ENCODE measurements at regions not wholly inside any gene's neighbourhood (a gene's known extent, or its start where the extent isn't known, plus 50 kb on each side); places are given as distances from the start of the nearest gene placed in this dataset.

- TF ChIP-seq NR2C2 (CRISPR knock-in tag; IDR thresholded peaks at IDR 0.05) (no peak), HMGA2 (CRISPR knock-in tag; IDR thresholded peaks at IDR 0.05) (no peak), NFYB (CRISPR knock-in tag; conservative IDR thresholded peaks at IDR 0.05; ENCODE audit: low read depth) (no peak), CTCF (IDR thresholded peaks at IDR 0.05) (no peak), KAT7 (CRISPR knock-in tag; IDR thresholded peaks at IDR 0.05; ENCODE audit: borderline replicate concordance) (no peak)
These were observed 176.3 kb downstream of the TBXT start for GRCh38 chr6:165991341-165991740.
